Osteocyte (in vitro differentiated cells): ENCODE measurements at regions not wholly inside any gene's neighbourhood (a gene's known extent, or its start where the extent isn't known, plus 50 kb on each side); places are given as distances from the start of the nearest gene placed in this dataset.

Source experiments
- DNase-seq: peaks from one replicate; pipeline ENCODE4 v3.0.0; 2021; ENCODE audit warnings: mixed read lengths; ENCODE audit not compliant: unreplicated experiment; ENCODE audit errors: extremely low spot score
- H3K27ac Mint-ChIP-seq: one replicate; pipeline ENCODE4 v1.8.0; 2021; ENCODE audit warnings: mild to moderate bottlenecking, mixed read lengths; ENCODE audit not compliant: unreplicated experiment
- H3K27me3 Mint-ChIP-seq: one replicate; pipeline ENCODE4 v1.8.0; 2021; ENCODE audit warnings: mixed read lengths; ENCODE audit not compliant: unreplicated experiment
- H3K36me3 Mint-ChIP-seq: one replicate; pipeline ENCODE4 v1.8.0; 2021; ENCODE audit warnings: mixed read lengths; ENCODE audit not compliant: unreplicated experiment
- H3K4me1 Mint-ChIP-seq: one replicate; pipeline ENCODE4 v1.8.0; 2021; ENCODE audit warnings: mixed read lengths; ENCODE audit not compliant: unreplicated experiment
- H3K4me3 Mint-ChIP-seq: one replicate; pipeline ENCODE4 v1.8.0; 2021; ENCODE audit warnings: mild to moderate bottlenecking, moderate library complexity, mixed read lengths; ENCODE audit not compliant: unreplicated experiment
- H3K9me3 Mint-ChIP-seq: one replicate; pipeline ENCODE4 v1.8.0; 2021; ENCODE audit warnings: mixed read lengths; ENCODE audit not compliant: unreplicated experiment
- TF ChIP-seq, protein P1 (sequence below): fragments of 200-600 bp; sonication (generic); IDR thresholded peaks from 2 replicates; pipeline ENCODE4 v1.5.0; 2021; ENCODE audit warnings: antibody characterized with exemption, mild to moderate bottlenecking, moderate library complexity

GRCh38 chr16:86783636-86784626, 205.6 kb downstream of the FOXL1 start:
- Mint-ChIP-seq H3K4me3 (no peak overlapping the region), H3K27me3 (no peaks in the 10 kb centered on the region), H3K9me3 (no peaks in the 10 kb centered on the region), H3K4me1 (peaks cover 13% of the 10 kb centered on the region), H3K36me3 (no peaks in the 10 kb centered on the region), H3K27ac (no peak overlapping the region)
- no peak for DNase-seq
- TF ChIP-seq, protein P1, sequence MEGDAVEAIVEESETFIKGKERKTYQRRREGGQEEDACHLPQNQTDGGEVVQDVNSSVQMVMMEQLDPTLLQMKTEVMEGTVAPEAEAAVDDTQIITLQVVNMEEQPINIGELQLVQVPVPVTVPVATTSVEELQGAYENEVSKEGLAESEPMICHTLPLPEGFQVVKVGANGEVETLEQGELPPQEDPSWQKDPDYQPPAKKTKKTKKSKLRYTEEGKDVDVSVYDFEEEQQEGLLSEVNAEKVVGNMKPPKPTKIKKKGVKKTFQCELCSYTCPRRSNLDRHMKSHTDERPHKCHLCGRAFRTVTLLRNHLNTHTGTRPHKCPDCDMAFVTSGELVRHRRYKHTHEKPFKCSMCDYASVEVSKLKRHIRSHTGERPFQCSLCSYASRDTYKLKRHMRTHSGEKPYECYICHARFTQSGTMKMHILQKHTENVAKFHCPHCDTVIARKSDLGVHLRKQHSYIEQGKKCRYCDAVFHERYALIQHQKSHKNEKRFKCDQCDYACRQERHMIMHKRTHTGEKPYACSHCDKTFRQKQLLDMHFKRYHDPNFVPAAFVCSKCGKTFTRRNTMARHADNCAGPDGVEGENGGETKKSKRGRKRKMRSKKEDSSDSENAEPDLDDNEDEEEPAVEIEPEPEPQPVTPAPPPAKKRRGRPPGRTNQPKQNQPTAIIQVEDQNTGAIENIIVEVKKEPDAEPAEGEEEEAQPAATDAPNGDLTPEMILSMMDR: no peak

DNA sequence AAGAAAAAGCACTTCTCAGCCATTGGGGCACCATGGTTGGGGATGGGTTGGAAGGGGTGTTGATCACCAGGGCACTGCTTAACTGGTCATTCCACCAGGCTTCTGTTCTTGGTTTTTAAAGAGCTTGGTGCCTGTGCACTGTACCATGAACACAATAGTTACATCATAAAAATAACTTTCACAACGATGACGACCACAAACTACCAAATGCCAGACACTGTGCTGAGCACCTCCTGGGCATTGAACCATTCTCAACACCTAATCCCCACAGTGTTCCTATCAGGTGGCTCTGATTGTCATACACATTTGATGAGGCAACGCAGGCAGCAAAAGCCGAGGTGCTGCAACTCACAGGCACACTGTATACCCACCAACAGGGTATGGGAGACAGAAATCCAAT, 208.0 kb downstream of the FOXL1 start:
- H3K4me3 Mint-ChIP-seq: no peak overlapping the region
- no peaks in the 10 kb centered on the region for H3K27me3 Mint-ChIP-seq

DNA sequence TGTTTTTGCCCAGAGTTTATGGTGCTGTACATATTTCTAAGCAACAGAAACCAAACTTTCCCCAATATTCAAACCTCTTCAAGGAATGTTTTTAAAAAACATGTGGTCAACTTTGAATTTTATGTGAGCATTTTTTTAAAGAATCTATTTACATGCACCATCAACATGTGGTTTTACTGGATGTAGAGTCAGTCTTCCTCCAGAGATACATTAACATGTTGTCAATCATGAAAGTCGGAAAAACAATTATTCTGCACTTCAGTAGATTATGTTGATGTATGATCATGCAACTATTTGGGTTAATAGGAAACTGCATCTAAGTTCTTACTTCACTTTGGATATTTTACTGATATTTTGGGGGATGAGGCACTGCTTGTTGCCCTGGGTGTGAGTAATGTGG, 208.6 kb downstream of the FOXL1 start:
- Mint-ChIP-seq H3K27ac (no peak overlapping the region), H3K36me3 (no peaks in the 10 kb centered on the region), H3K27me3 (no peaks in the 10 kb centered on the region), H3K4me1 (peaks cover 21% of the 10 kb centered on the region), H3K9me3 (no peaks in the 10 kb centered on the region), H3K4me3 (no peak overlapping the region)
- DNase-seq: no peak
- TF ChIP-seq, protein P1: no peak

More for the DNA sequence above, 208.0 kb downstream of the FOXL1 start:
- H3K9me3 Mint-ChIP-seq: no peaks in the 10 kb centered on the region
- no peaks in the 10 kb centered on the region for H3K36me3 Mint-ChIP-seq
- TF ChIP-seq, protein P1: no peak
- no peak overlapping the region for H3K27ac Mint-ChIP-seq
- DNase-seq: no peak
- H3K4me1 Mint-ChIP-seq: peaks cover 21% of the 10 kb centered on the region

DNA sequence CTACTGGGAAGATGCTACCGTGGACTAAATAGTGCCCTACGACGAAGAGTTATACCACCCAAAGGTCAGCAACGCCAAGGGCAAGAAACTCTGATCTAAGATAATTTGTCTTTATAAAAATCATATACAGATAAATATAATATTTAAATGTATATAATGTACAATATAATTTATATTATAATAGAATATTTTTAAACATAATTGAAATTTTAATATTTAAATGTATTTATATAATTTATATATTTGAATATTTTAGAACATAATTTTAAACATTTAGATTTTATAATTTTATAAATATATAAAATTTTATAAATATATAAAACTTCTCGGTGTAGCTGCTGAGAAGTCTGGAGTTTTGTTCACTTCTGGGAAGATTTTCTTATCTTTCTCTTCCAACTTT, 209.2 kb downstream of the FOXL1 start:
- Mint-ChIP-seq H3K27ac (no peak overlapping the region), H3K4me3 (no peak overlapping the region), H3K27me3 (no peaks in the 10 kb centered on the region), H3K9me3 (no peaks in the 10 kb centered on the region), H3K4me1 (peaks cover 21% of the 10 kb centered on the region), H3K36me3 (no peaks in the 10 kb centered on the region)
- no peak for DNase-seq
- TF ChIP-seq, protein P1: no peak

- Mint-ChIP-seq H3K27ac (no peak overlapping the region), H3K27me3 (no peaks in the 10 kb centered on the region), H3K4me1 (peaks cover 21% of the 10 kb centered on the region), H3K4me3 (no peak overlapping the region), H3K36me3 (no peaks in the 10 kb centered on the region), H3K9me3 (no peaks in the 10 kb centered on the region)
- DNase-seq: no peak
- TF ChIP-seq, protein P1: no peak
Measured at GRCh38 chr16:86789621-86790051, 211.3 kb downstream of the FOXL1 start.
